ENCODE measurements at regions not wholly inside any gene's neighbourhood (a gene's known extent, or its start where the extent isn't known, plus 50 kb on each side); places are given as distances from the start of the nearest gene placed in this dataset.
A peak's percentile ranks its signal among the peaks of the same experiment; 100 is the strongest.

DNA sequence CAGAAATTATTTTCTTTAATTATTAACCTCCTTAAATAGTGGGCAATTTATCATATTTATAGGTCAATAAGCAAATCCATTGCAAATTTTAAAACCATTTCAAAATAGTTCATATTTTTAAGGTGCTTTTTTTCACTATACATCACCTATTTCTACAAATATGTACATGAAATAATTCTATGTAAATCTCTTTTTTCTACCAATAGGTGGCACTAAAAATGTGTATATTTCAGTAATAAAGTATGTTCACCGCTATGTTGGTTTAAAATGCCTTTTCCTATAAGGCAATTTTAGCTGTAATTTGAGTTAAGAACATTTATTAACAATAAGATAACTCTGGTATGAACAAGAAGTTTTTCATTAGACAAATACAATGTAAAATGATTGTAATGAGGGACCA lies 672.2 kb downstream of the KCTD8 start:
- Histone ChIP-seq H2AFZ (ENCODE audit: low read depth, low read length) (no peak overlapping the region), H3K27ac (ENCODE audit: extremely low read depth, low read depth, low read length) (no peak overlapping the region), H4K20me1 (replicated peaks; ENCODE audit: control insufficient read depth, insufficient read depth, low read length) (no peaks in the 10 kb centered on the region), H3K9me3 (replicated peaks; ENCODE audit: control insufficient read depth, insufficient read depth, low read depth, low read length) (no peaks in the 10 kb centered on the region), H3K4me1 (replicated peaks in 1 of 2; ENCODE audit: control insufficient read depth in 2 of 2, insufficient read depth in 2 of 2, low read length in 2 of 2) (no peaks in the 10 kb centered on the region), H3K9me1 (ENCODE audit: control insufficient read depth, insufficient read depth, low read length) (no peaks in the 10 kb centered on the region), H3K36me3 (ENCODE audit: control insufficient read depth, insufficient read depth, low read length) (no peaks in the 10 kb centered on the region), H3K27me3 (ENCODE audit: control insufficient read depth in 2 of 2, insufficient read depth in 2 of 2, low read length in 2 of 2) (no peaks in the 10 kb centered on the region), H3K4me3 (no peak overlapping the region), H3K79me2 (ENCODE audit: control insufficient read depth, insufficient read depth, low read length) (no peaks in the 10 kb centered on the region), H3K9ac (ENCODE audit: insufficient read depth in 1 of 2, low read depth in 2 of 2, low read length in 2 of 2) (no peak overlapping the region), H3K4me2 (ENCODE audit: insufficient read depth, low read length) (no peak overlapping the region)
- 7% methylated on average over 1 of the region's 1 CpG for WGBS (ENCODE audit: insufficient coverage, low coverage, missing lambda C conversion rate)
- ChIA-PET CTCF (ENCODE audit: low intra/inter-chr PET ratio) (no interaction called here), POLR2A (no interaction called here)
- DNase-seq (ENCODE audit: extremely low read depth in 1 of 4, low spot score in 3 of 4) (peak in 1 of 4 experiments; percentile 4), ATAC-seq (no peak), FAIRE-seq (no peak)
- BruUV-seq (replicated peaks), result no TSS peak
- intact Hi-C loops (cut with micrococcal nuclease) (no loop called here), in situ Hi-C loops (cut with MboI) (no loop called here)
- TF ChIP-seq, protein P1, sequence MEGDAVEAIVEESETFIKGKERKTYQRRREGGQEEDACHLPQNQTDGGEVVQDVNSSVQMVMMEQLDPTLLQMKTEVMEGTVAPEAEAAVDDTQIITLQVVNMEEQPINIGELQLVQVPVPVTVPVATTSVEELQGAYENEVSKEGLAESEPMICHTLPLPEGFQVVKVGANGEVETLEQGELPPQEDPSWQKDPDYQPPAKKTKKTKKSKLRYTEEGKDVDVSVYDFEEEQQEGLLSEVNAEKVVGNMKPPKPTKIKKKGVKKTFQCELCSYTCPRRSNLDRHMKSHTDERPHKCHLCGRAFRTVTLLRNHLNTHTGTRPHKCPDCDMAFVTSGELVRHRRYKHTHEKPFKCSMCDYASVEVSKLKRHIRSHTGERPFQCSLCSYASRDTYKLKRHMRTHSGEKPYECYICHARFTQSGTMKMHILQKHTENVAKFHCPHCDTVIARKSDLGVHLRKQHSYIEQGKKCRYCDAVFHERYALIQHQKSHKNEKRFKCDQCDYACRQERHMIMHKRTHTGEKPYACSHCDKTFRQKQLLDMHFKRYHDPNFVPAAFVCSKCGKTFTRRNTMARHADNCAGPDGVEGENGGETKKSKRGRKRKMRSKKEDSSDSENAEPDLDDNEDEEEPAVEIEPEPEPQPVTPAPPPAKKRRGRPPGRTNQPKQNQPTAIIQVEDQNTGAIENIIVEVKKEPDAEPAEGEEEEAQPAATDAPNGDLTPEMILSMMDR (IDR thresholded peaks at IDR 0.05 in 2 of 3, conservative IDR thresholded peaks at IDR 0.05 in 1 of 3; ENCODE audit: insufficient read depth in 2 of 3, low read depth in 1 of 3, low read length in 3 of 3), result 0 out of 6 replicates have a peak, but pooled peaks of 1 of the 3 experiments have one; percentile 15
- TF ChIP-seq ETS2 (tag; IDR thresholded peaks at IDR 0.05; ENCODE audit: borderline replicate concordance, poor library complexity, severe bottlenecking) (no peak), RAD21 (CRISPR knock-in tag; conservative IDR thresholded peaks at IDR 0.05 in 1 of 2, IDR thresholded peaks at IDR 0.05 in 1 of 2) (peak in 1 of 2 experiments; percentile 19; a peak in 2 of 4 replicates)
- TF ChIP-seq, protein P2, sequence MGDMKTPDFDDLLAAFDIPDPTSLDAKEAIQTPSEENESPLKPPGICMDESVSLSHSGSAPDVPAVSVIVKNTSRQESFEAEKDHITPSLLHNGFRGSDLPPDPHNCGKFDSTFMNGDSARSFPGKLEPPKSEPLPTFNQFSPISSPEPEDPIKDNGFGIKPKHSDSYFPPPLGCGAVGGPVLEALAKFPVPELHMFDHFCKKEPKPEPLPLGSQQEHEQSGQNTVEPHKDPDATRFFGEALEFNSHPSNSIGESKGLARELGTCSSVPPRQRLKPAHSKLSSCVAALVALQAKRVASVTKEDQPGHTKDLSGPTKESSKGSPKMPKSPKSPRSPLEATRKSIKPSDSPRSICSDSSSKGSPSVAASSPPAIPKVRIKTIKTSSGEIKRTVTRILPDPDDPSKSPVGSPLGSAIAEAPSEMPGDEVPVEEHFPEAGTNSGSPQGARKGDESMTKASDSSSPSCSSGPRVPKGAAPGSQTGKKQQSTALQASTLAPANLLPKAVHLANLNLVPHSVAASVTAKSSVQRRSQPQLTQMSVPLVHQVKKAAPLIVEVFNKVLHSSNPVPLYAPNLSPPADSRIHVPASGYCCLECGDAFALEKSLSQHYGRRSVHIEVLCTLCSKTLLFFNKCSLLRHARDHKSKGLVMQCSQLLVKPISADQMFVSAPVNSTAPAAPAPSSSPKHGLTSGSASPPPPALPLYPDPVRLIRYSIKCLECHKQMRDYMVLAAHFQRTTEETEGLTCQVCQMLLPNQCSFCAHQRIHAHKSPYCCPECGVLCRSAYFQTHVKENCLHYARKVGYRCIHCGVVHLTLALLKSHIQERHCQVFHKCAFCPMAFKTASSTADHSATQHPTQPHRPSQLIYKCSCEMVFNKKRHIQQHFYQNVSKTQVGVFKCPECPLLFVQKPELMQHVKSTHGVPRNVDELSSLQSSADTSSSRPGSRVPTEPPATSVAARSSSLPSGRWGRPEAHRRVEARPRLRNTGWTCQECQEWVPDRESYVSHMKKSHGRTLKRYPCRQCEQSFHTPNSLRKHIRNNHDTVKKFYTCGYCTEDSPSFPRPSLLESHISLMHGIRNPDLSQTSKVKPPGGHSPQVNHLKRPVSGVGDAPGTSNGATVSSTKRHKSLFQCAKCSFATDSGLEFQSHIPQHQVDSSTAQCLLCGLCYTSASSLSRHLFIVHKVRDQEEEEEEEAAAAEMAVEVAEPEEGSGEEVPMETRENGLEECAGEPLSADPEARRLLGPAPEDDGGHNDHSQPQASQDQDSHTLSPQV (IDR thresholded peaks at IDR 0.05), result no peak
